MM.1S (cell line): ENCODE measurements at regions not wholly inside any gene's neighbourhood (a gene's known extent, or its start where the extent isn't known, plus 50 kb on each side); places are given as distances from the start of the nearest gene placed in this dataset.

Source experiments
- DNase-seq: peaks from one replicate; pipeline ENCODE4 v3.0.0-alpha.2; 2015
- H2AFZ ChIP-seq: fragments of 300-600 bp; sonication (generic); 2 replicates; pipeline ENCODE4 v1.6.0; 2016; ENCODE audit warnings: antibody characterized with exemption, low read length
- H3F3A ChIP-seq: fragments of 300-600 bp; sonication (generic); 2 replicates; pipeline ENCODE4 v1.6.1; 2016; ENCODE audit warnings: mild to moderate bottlenecking, antibody characterized with exemption, low read length, moderate library complexity, mixed read lengths; ENCODE audit not compliant: insufficient read depth
- H3K27ac ChIP-seq: fragments of 300-600 bp; sonication (generic); 2 replicates; pipeline ENCODE4 v1.5.1; 2016; ENCODE audit warnings: mild to moderate bottlenecking, low read length
- H3K27me3 ChIP-seq: fragments of 300-600 bp; sonication (generic); replicated peaks from 2 replicates; pipeline ENCODE4 v1.6.0; 2016; ENCODE audit warnings: low read length; ENCODE audit not compliant: insufficient read depth
- H3K36me3 ChIP-seq: fragments of 300-600 bp; sonication (generic); replicated peaks from 2 replicates; pipeline ENCODE4 v1.6.1; 2016; ENCODE audit warnings: mild to moderate bottlenecking, low read length, mixed read lengths; ENCODE audit not compliant: insufficient read depth
- H3K4me1 ChIP-seq: fragments of 300-600 bp; sonication (generic); 2 replicates; pipeline ENCODE4 v1.6.1; 2016; ENCODE audit warnings: low read length, mixed read lengths
- H3K4me2 ChIP-seq: fragments of 300-600 bp; sonication (generic); 2 replicates; pipeline ENCODE4 v1.6.0; 2016; ENCODE audit warnings: low read depth, low read length
- H3K4me3 ChIP-seq: fragments of 300-600 bp; sonication (generic); 2 replicates; pipeline ENCODE4 v1.5.1; 2016; ENCODE audit warnings: low read length, mixed read lengths
- H3K79me2 ChIP-seq: fragments of 300-600 bp; sonication (generic); 2 replicates; pipeline ENCODE4 v1.6.1; 2016; ENCODE audit warnings: mixed run types, low read length, mixed read lengths
- H3K9ac ChIP-seq: fragments of 300-600 bp; sonication (generic); 2 replicates; pipeline ENCODE4 v1.6.1; 2016; ENCODE audit warnings: low read length, mixed read lengths
- H3K9me2 ChIP-seq: fragments of 300-600 bp; sonication (generic); replicated peaks from 2 replicates; pipeline ENCODE4 v1.6.1; 2016; ENCODE audit warnings: mild to moderate bottlenecking, low read length, mixed read lengths; ENCODE audit not compliant: insufficient read depth
- H3K9me3 ChIP-seq: fragments of 300-600 bp; sonication (generic); replicated peaks from 2 replicates; pipeline ENCODE4 v1.6.1; 2016; ENCODE audit warnings: mild to moderate bottlenecking, low read length, mixed read lengths; ENCODE audit not compliant: insufficient read depth
- H4K20me1 ChIP-seq: fragments of 300-600 bp; sonication (generic); 2 replicates; pipeline ENCODE4 v1.6.1; 2016; ENCODE audit warnings: mild to moderate bottlenecking, low read length, moderate library complexity, mixed read lengths; ENCODE audit not compliant: insufficient read depth
- EZH2 ChIP-seq: fragments of 300-600 bp; sonication (generic); optimal IDR thresholded peaks from 2 replicates; pipeline ENCODE3; 2017; ENCODE audit warnings: low read depth, mild to moderate bottlenecking, antibody characterized with exemption, low read length, mixed read lengths
- EZH2phosphoT487 ChIP-seq: fragments of 300-600 bp; sonication (generic); IDR thresholded peaks from 2 replicates; pipeline ENCODE4 v1.6.1; 2018; ENCODE audit warnings: antibody characterized with exemption, low read length
- TF ChIP-seq, protein P1 (sequence below): fragments of 300-600 bp; sonication (generic); IDR thresholded peaks from 2 replicates; pipeline ENCODE4 v1.5.1; 2016; ENCODE audit warnings: antibody characterized with exemption, low read length, mixed read lengths

DNA sequence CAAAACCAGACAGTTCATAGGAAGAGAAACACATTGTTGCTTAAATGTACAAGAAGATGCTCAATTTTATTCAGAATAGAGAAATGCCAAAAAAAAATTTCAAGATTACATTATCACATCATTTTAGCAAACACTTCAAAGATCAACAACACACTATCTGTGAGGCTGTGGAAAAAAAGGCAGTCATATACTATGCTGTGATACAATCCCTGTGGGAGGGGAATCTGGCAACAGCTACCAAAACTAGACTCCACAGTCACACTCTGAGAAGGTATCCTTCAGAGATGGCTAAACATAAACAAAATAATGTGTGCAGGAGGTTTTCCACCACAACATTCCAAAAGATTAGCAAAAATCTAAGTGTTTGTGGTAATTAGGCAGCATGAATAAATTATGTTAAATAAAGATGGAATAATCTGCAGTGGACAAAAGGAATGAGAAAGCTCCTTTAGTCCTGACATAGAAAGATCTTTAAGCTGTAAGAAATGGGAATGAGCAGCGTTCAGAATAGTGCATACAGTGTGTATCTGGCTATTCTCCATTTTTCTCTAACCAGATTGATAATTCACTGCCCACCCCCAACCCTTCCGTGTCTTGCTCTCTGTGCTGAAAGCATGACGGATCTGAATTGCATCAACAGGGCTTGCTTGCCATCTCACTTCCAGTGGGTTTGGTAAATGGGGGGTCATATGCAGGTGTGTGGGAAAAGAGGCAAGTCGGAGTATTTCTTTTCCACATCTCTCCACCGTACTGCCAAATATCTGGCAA, 329.6 kb downstream of the MBD2 start:
- no peaks in the 10 kb centered on the region for H3K9me3 ChIP-seq
- no peak overlapping the region for H3K4me3 ChIP-seq
- no peak overlapping the region for H3K4me2 ChIP-seq
- no peak overlapping the region for H3K9ac ChIP-seq
- TF ChIP-seq EZH2phosphoT487: no peak
- TF ChIP-seq EZH2: no peak
- TF ChIP-seq, protein P1, sequence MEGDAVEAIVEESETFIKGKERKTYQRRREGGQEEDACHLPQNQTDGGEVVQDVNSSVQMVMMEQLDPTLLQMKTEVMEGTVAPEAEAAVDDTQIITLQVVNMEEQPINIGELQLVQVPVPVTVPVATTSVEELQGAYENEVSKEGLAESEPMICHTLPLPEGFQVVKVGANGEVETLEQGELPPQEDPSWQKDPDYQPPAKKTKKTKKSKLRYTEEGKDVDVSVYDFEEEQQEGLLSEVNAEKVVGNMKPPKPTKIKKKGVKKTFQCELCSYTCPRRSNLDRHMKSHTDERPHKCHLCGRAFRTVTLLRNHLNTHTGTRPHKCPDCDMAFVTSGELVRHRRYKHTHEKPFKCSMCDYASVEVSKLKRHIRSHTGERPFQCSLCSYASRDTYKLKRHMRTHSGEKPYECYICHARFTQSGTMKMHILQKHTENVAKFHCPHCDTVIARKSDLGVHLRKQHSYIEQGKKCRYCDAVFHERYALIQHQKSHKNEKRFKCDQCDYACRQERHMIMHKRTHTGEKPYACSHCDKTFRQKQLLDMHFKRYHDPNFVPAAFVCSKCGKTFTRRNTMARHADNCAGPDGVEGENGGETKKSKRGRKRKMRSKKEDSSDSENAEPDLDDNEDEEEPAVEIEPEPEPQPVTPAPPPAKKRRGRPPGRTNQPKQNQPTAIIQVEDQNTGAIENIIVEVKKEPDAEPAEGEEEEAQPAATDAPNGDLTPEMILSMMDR: no peak
- no peaks in the 10 kb centered on the region for H3K4me1 ChIP-seq
- H4K20me1 ChIP-seq: no peaks in the 10 kb centered on the region
- no peaks in the 10 kb centered on the region for H3K79me2 ChIP-seq
- no peaks in the 10 kb centered on the region for H3K36me3 ChIP-seq
- H2AFZ ChIP-seq: no peak overlapping the region
- no peaks in the 10 kb centered on the region for H3K9me2 ChIP-seq
- H3K27me3 ChIP-seq: no peaks in the 10 kb centered on the region
- DNase-seq: no peak
- no peak overlapping the region for H3K27ac ChIP-seq
- H3F3A ChIP-seq: no peaks in the 10 kb centered on the region

DNA sequence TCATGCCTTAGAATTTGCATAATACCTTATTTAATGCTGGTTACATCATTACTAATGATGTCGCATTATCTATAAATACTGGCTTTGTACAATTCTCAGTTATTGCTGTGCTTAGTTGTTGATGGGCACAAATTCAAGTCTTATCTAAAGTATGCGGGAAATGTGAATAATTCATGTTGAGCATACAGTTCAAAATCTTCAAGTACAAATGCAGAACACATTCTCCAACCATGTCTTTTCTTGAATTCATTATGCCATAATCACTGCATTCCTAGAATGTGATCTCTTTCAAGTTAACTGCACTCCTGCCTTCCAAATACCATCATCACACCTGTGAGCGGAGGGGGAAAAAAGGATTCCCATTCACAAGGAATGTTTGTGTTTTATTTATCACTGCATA, 337.0 kb downstream of the MBD2 start:
- no peaks in the 10 kb centered on the region for H3K9me3 ChIP-seq
- no peak overlapping the region for H3K27ac ChIP-seq
- H3K9me2 ChIP-seq: no peaks in the 10 kb centered on the region
- DNase-seq: no peak
- H3K27me3 ChIP-seq: no peaks in the 10 kb centered on the region
- no peak overlapping the region for H3K4me2 ChIP-seq
- H2AFZ ChIP-seq: no peak overlapping the region
- no peaks in the 10 kb centered on the region for H3K4me1 ChIP-seq
- H3K79me2 ChIP-seq: no peaks in the 10 kb centered on the region
- TF ChIP-seq EZH2 (no peak), EZH2phosphoT487 (no peak)
- TF ChIP-seq, protein P1: no peak
- H3F3A ChIP-seq: no peaks in the 10 kb centered on the region
- H3K9ac ChIP-seq: no peak overlapping the region
- H3K36me3 ChIP-seq: no peaks in the 10 kb centered on the region
- no peak overlapping the region for H3K4me3 ChIP-seq
- no peaks in the 10 kb centered on the region for H4K20me1 ChIP-seq

DNA sequence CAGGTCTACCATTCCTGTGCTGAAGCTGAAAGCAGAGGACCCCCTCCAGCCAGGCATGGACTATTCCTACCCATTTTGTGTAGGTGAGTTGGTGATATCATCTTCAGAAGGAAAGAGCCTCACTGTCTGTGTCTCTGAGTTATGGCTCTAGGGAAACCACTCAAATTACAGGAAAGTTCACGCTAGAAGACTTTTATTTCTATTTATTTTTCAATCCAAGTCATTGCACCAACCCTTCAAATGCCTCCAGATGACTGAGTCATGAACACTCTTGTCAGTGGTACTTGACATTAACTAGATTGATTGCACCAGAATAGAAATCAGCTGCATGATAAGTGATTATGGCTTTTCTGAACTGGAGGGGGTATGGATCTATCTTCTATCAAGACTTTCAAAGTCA, 338.4 kb downstream of the MBD2 start:
- H2AFZ ChIP-seq: no peak overlapping the region
- TF ChIP-seq, protein P1: no peak
- TF ChIP-seq EZH2phosphoT487 (no peak), EZH2 (no peak)

More for the DNA sequence above, 338.4 kb downstream of the MBD2 start:
- Histone ChIP-seq H3K79me2 (no peaks in the 10 kb centered on the region), H3K27me3 (no peaks in the 10 kb centered on the region), H4K20me1 (no peaks in the 10 kb centered on the region), H3K27ac (no peak overlapping the region), H3K9ac (no peak overlapping the region), H3K4me1 (no peaks in the 10 kb centered on the region), H3K4me2 (no peak overlapping the region), H3K36me3 (no peaks in the 10 kb centered on the region), H3K4me3 (no peak overlapping the region), H3K9me3 (no peaks in the 10 kb centered on the region), H3F3A (no peaks in the 10 kb centered on the region), H3K9me2 (no peaks in the 10 kb centered on the region)
- DNase-seq: no peak
